ENCODE measurements at regions not wholly inside any gene's neighbourhood (a gene's known extent, or its start where the extent isn't known, plus 50 kb on each side); places are given as distances from the start of the nearest gene placed in this dataset.

DNA sequence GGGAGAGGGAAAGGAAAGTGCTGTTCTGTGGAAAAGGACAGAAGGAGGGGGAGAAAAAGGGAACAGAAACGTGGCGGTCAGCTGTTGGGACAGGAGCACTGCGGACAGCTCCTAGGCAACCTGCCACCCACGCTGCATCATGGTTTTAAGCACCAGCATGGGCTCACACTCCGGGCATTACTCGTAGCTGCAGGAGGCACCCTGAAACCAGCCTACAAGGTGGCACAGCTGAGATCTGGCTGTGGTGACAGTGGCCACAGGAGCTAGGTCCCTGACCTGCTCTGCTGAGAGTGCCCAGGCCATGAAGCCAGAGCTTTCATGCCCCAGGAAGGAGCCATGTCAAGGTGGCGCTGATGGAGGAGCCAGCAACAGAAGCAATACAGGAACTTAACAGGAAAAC, 161.4 kb upstream of the ST8SIA2 start:
- H3K27ac ChIP-seq, result no peak overlapping the region
- H3K4me1 ChIP-seq (replicated peaks in 1 of 2), result no peaks in the 10 kb centered on the region
- no peak overlapping the region for H3K4me3 ChIP-seq
- no peak for DNase-seq
- TF ChIP-seq POLR2A (IDR thresholded peaks at IDR 0.05), result no peak
- TF ChIP-seq, protein P1, sequence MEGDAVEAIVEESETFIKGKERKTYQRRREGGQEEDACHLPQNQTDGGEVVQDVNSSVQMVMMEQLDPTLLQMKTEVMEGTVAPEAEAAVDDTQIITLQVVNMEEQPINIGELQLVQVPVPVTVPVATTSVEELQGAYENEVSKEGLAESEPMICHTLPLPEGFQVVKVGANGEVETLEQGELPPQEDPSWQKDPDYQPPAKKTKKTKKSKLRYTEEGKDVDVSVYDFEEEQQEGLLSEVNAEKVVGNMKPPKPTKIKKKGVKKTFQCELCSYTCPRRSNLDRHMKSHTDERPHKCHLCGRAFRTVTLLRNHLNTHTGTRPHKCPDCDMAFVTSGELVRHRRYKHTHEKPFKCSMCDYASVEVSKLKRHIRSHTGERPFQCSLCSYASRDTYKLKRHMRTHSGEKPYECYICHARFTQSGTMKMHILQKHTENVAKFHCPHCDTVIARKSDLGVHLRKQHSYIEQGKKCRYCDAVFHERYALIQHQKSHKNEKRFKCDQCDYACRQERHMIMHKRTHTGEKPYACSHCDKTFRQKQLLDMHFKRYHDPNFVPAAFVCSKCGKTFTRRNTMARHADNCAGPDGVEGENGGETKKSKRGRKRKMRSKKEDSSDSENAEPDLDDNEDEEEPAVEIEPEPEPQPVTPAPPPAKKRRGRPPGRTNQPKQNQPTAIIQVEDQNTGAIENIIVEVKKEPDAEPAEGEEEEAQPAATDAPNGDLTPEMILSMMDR (IDR thresholded peaks at IDR 0.05), result no peak
- H3K27me3 ChIP-seq, result peaks cover 4% of the 10 kb centered on the region
- peaks cover 0 to 5% (median 0%) of the 10 kb centered on the region in 3 donors for H3K9me3 ChIP-seq (replicated peaks in 1 of 3)
- WGBS, 4 donors, result 66 to 74% (median 67%) methylated on average over 7 of the region's 7 CpGs
- intact Hi-C loops (cut with DNase I), result no loop called here
- H3K36me3 ChIP-seq (replicated peaks in 1 of 2), result no peaks in the 10 kb centered on the region

DNA sequence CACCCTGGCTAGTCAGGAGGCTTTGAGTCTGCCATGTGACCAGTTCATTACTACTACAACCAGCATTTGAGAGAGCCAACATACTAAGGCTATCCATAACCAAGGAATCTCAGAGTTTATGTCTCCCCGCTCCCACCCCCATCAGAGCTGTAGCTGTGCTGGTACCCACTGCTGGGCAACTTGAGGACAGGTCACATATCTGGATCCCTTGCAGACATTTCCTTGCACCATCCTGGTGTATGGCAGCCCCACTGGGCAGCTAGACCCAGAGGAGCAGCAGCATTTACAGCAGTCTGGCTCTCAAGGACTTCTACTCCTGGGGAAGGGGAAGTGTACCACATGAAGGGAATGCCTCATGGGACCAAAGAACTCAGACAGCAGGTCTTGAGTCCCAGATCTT, 160.8 kb upstream of the ST8SIA2 start:
- no peak for DNase-seq
- H3K9me3 ChIP-seq (replicated peaks in 1 of 3), result peaks cover 0 to 5% (median 0%) of the 10 kb centered on the region in 3 donors
- no peaks in the 10 kb centered on the region for H3K4me1 ChIP-seq (replicated peaks in 1 of 2)
- WGBS, 4 donors, result 83 to 100% (median 96%) methylated on average over 1 of the region's 1 CpG
- H3K36me3 ChIP-seq (replicated peaks in 1 of 2), result no peaks in the 10 kb centered on the region
- TF ChIP-seq POLR2A (IDR thresholded peaks at IDR 0.05), result no peak
- TF ChIP-seq, protein P1 (IDR thresholded peaks at IDR 0.05), result no peak
- no peak overlapping the region for H3K27ac ChIP-seq
- H3K27me3 ChIP-seq, result peaks cover 4% of the 10 kb centered on the region
- no peak overlapping the region for H3K4me3 ChIP-seq
- intact Hi-C loops (cut with DNase I), result no loop called here

DNA sequence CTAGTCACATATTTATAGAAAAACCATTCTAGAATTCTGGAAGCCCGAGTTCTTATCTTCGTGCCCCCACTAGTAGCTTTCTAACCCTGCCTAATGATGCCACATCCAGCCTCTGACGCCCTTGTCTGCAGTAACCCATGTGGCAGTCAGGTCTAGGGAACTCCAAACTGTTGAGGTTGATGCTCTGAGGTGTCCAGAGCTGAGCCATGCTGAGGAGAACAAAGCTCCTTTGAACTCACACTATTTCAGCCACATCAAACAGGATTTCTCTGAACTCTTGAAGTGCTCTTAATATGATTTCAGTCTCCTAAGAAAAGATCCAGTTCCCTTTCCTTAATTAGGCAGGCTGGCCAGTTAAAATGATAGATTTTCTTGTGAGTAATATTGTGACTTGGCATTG, 150.5 kb upstream of the ST8SIA2 start:
- WGBS, 4 donors, result 50 to 71% (median 60%) methylated on average over 3 of the region's 3 CpGs
- Histone ChIP-seq H3K27me3 (no peaks in the 10 kb centered on the region), H3K4me3 (no peak overlapping the region), H3K4me1 (replicated peaks in 1 of 2) (no peaks in the 10 kb centered on the region), H3K27ac (no peak overlapping the region), H3K36me3 (replicated peaks in 1 of 2) (no peaks in the 10 kb centered on the region), H3K9me3 (replicated peaks in 1 of 3) (no peaks in the 10 kb centered on the region)
- intact Hi-C loops (cut with DNase I), result no loop called here
- TF ChIP-seq POLR2A (IDR thresholded peaks at IDR 0.05), result no peak
- TF ChIP-seq, protein P1 (IDR thresholded peaks at IDR 0.05), result no peak
- DNase-seq, result no peak

DNA sequence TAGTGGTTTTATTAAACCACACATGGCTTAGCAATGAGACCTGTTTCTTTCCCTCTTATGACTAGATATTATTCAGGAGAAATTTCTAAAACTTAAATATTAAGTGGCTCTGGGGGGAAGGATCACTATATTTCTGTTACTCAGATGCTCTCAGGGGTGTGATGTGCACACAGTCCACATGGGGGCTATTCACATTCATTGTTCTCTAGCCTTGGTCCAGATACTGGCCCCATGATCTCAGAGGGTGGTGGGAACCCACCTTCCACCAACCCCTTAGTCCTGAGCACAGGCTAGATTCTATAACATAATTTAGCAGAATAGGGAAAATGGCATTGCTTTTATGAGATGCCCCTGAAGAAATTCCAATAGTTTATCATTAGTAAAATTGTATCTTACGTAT, 149.0 kb upstream of the ST8SIA2 start:
- intact Hi-C loops (cut with DNase I), result no loop called here
- 63 to 81% (median 76%) methylated on average over 1 of the region's 1 CpG for WGBS, 4 donors
- no peaks in the 10 kb centered on the region for H3K36me3 ChIP-seq (replicated peaks in 1 of 2)

More for the DNA sequence above, 149.0 kb upstream of the ST8SIA2 start:
- H3K4me3 ChIP-seq, result no peak overlapping the region
- no peak for DNase-seq
- H3K4me1 ChIP-seq (replicated peaks in 1 of 2), result no peaks in the 10 kb centered on the region
- H3K27me3 ChIP-seq, result no peaks in the 10 kb centered on the region
- H3K27ac ChIP-seq, result no peak overlapping the region
- no peak for TF ChIP-seq POLR2A (IDR thresholded peaks at IDR 0.05)
- TF ChIP-seq, protein P1 (IDR thresholded peaks at IDR 0.05), result no peak
- no peaks in the 10 kb centered on the region for H3K9me3 ChIP-seq (replicated peaks in 1 of 3)

Data from adrenal gland (tissue), 9 donors.